Stomach (tissue), 8 donors: ENCODE measurements at regions not wholly inside any gene's neighbourhood (a gene's known extent, or its start where the extent isn't known, plus 50 kb on each side); places are given as distances from the start of the nearest gene placed in this dataset.
A peak's percentile ranks its signal among the peaks of the same experiment; 100 is the strongest.

Source experiments
- DNase-seq, 2 donors: peaks; one replicate each; pipeline versions ENCODE4 v3.0.0 to v3.0.0-alpha.2; 2013 to 2019
- H3K27ac ChIP-seq, 5 donors: fragments of 200-600 bp in 4 of 5; sonication (generic) in 4 of 5; one replicate each; pipeline ENCODE4 v1.5.1; 2013 to 2019; ENCODE audit warnings: mild to moderate bottlenecking in 1 of 5, moderate library complexity in 1 of 5
- H3K27me3 ChIP-seq, 3 donors: fragments of 200-600 bp; sonication (generic); one replicate each; pipeline ENCODE4 v1.5.1; 2017 to 2019; ENCODE audit warnings: mixed run types in 1 of 3
- H3K36me3 ChIP-seq, 4 donors: fragments of 200-600 bp; sonication (generic); 1 replicate in 3 of 4; 2 replicates in 1 of 4; pipeline ENCODE4 v1.5.1; 2016 to 2019
- H3K4me1 ChIP-seq, 4 donors: fragments of 200-600 bp; sonication (generic); one replicate each; pipeline ENCODE4 v1.5.1; 2016 to 2019
- H3K4me3 ChIP-seq, 4 donors: fragments of 200-600 bp; sonication (generic) in 3 of 4; one replicate each; pipeline ENCODE4 v1.5.1; 2016 to 2019; ENCODE audit warnings: mild to moderate bottlenecking in 1 of 4
- H3K9me3 ChIP-seq, 4 donors: fragments of 200-600 bp; sonication (generic); one replicate each; pipeline ENCODE4 v1.5.1; 2016 to 2019
- CTCF ChIP-seq, 7 experiments: fragments of 450-650 bp in 4 of 7; fragments of 200-600 bp in 3 of 7; sonication (generic) in 3 of 7; IDR thresholded peaks; one replicate each; pipeline ENCODE4 v1.5.1; 2016 to 2019; ENCODE audit warnings: antibody characterized with exemption in 7 of 7, control low read depth in 2 of 7, mild to moderate bottlenecking in 1 of 7
- EP300 ChIP-seq: sonication (generic); formaldehyde crosslinking; IDR thresholded peaks from one replicate; pipeline ENCODE4 v1.6.1; 2017; ENCODE audit warnings: antibody characterized with exemption
- POLR2A ChIP-seq, 4 donors: fragments of 450-650 bp; IDR thresholded peaks; one replicate each; pipeline ENCODE4 v1.6.1; 2016; ENCODE audit warnings: antibody characterized with exemption in 4 of 4, control low read depth in 2 of 4, mild to moderate bottlenecking in 1 of 4, moderate library complexity in 1 of 4
- POLR2AphosphoS5 ChIP-seq, 3 donors: sonication (generic); formaldehyde crosslinking; IDR thresholded peaks; one replicate each; pipeline ENCODE4 v1.6.1; 2016; ENCODE audit warnings: antibody characterized with exemption in 3 of 3
- WGBS, 5 donors: extraction: QIAGEN DNeasy Blood & Tissue Kit in 3 of 5; methylation state at CpG; one replicate each; pipeline versions ENCODE4 v1.1.5 to v1.1.7; 2013 to 2018; 5-methylcytosine and 5-hydroxymethylcytosine counted together
- intact Hi-C: fragments of 100-400 bp; cut with DNase I; formaldehyde crosslinking; loops from one replicate; pipeline ENCODE4 v1.15.1; 2023; ENCODE audit warnings: low total_unique reads
- donor health status: healthy with polysubstance abuse.
- donor health status: Bipolar disorder and iron deficiency.
- donor health status: healthy.

- Histone ChIP-seq H3K27me3 (peaks cover 0 to 15% (median 4%) of the 10 kb centered on the region in 3 donors), H3K9me3 (no peaks in the 10 kb centered on the region), H3K4me3 (no peak overlapping the region), H3K27ac (no peak overlapping the region), H3K36me3 (no peaks in the 10 kb centered on the region), H3K4me1 (no peaks in the 10 kb centered on the region)
- DNase-seq = no peak
- TF ChIP-seq EP300 (no peak), POLR2A (IDR thresholded peaks at IDR 0.05) (no peak), CTCF (IDR thresholded peaks at IDR 0.05) (no peak), POLR2AphosphoS5 (IDR thresholded peaks at IDR 0.05) (no peak)
- intact Hi-C loops = no loop called here
- 61 to 64% (median 62%) methylated on average over 4 of the region's 4 CpGs for WGBS, 5 donors
Observed at GRCh38 chr12:107983756-107984472, 145.2 kb upstream of the WSCD2 start.

- no peak overlapping the region for H3K4me3 ChIP-seq
- no peaks in the 10 kb centered on the region for H3K4me1 ChIP-seq
- H3K9me3 ChIP-seq = no peaks in the 10 kb centered on the region
- no peaks in the 10 kb centered on the region for H3K36me3 ChIP-seq
- no peak for TF ChIP-seq POLR2A (IDR thresholded peaks at IDR 0.05)
- TF ChIP-seq CTCF (IDR thresholded peaks at IDR 0.05) = no peak
- TF ChIP-seq POLR2AphosphoS5 (IDR thresholded peaks at IDR 0.05) = no peak
- no peak for TF ChIP-seq EP300
- H3K27me3 ChIP-seq = peaks cover 0 to 15% (median 4%) of the 10 kb centered on the region in 3 donors
- DNase-seq = no peak
- no peak overlapping the region for H3K27ac ChIP-seq
- WGBS, 5 donors = 59 to 81% (median 72%) methylated on average over 3 of the region's 3 CpGs
- intact Hi-C loops = no loop called here
Observed at GRCh38 chr12:107984973-107985372, 144.1 kb upstream of the WSCD2 start.

- Histone ChIP-seq H3K4me3 (no peak overlapping the region), H3K27ac (no peak overlapping the region), H3K9me3 (no peaks in the 10 kb centered on the region), H3K4me1 (no peaks in the 10 kb centered on the region), H3K36me3 (no peaks in the 10 kb centered on the region), H3K27me3 (peaks cover 0 to 15% (median 4%) of the 10 kb centered on the region in 3 donors)
- 42 to 62% (median 44%) methylated on average over 1 of the region's 1 CpG for WGBS, 5 donors
- no peak for TF ChIP-seq EP300
- no peak for TF ChIP-seq CTCF (IDR thresholded peaks at IDR 0.05)
- TF ChIP-seq POLR2A (IDR thresholded peaks at IDR 0.05) = no peak
- no peak for TF ChIP-seq POLR2AphosphoS5 (IDR thresholded peaks at IDR 0.05)
- no peak for DNase-seq
- intact Hi-C loops = no loop called here
Observed at GRCh38 chr12:107986183-107986582, 142.9 kb upstream of the WSCD2 start.

GRCh38 chr12:107990325-107990724 lies 138.8 kb upstream of the WSCD2 start:
- 6 to 13% (median 8%) methylated on average over 2 of the region's 2 CpGs for WGBS, 5 donors
- no peak overlapping the region for H3K27ac ChIP-seq
- no peaks in the 10 kb centered on the region for H3K9me3 ChIP-seq
- no peaks in the 10 kb centered on the region for H3K4me1 ChIP-seq
- DNase-seq = peak in 1 of 2 donors; percentile 52
- H3K27me3 ChIP-seq = peaks cover 0 to 6% (median under 1%) of the 10 kb centered on the region in 3 donors
- H3K4me3 ChIP-seq = no peak overlapping the region
- TF ChIP-seq EP300 (no peak), POLR2AphosphoS5 (IDR thresholded peaks at IDR 0.05) (no peak), CTCF (IDR thresholded peaks at IDR 0.05) (peak in 5 of 7 experiments; percentile 5 to 35 (median 23)), POLR2A (IDR thresholded peaks at IDR 0.05) (no peak)
- intact Hi-C loops = no loop called here
- no peaks in the 10 kb centered on the region for H3K36me3 ChIP-seq
